B cell (primary cell): ENCODE measurements at regions not wholly inside any gene's neighbourhood (a gene's known extent, or its start where the extent isn't known, plus 50 kb on each side); places are given as distances from the start of the nearest gene placed in this dataset.

Source experiments
- ATAC-seq: fragments of 200-7000 bp; cut with Tn5 transposase; one replicate; pipeline ENCODE4 v1.10.0; 2021; ENCODE audit warnings: low read depth, mild to moderate bottlenecking, moderate number of reproducible peaks, moderate library complexity
- CTCF ChIA-PET: fragments of 350-600 bp; sonication (Branson Sonifier 250); formaldehyde crosslinking; loops from one replicate; lab custom pipeline; 2021; ENCODE audit warnings: antibody characterized with exemption, inconsistent platforms; lab: Charles Lee
- POLR2A ChIA-PET: fragments of 350-600 bp; sonication (Branson Sonifier 250); formaldehyde crosslinking; loops from one replicate; lab custom pipeline; 2021; ENCODE audit warnings: antibody characterized with exemption; lab: Charles Lee
- DNase-seq: peaks from one replicate; pipeline ENCODE4 v3.0.0; 2013
- H2AFZ ChIP-seq: 2 replicates; pipeline ENCODE4 v1.6.1; 2012; ENCODE audit warnings: mild to moderate bottlenecking, low read depth, low read length; ENCODE audit not compliant: insufficient read depth, poor library complexity, severe bottlenecking
- H3K27ac ChIP-seq, 2 donors: 1 replicate in 1 of 2; 2 replicates in 1 of 2; pipeline ENCODE4 v1.5.1; 2012 to 2013; ENCODE audit warnings: low read length in 2 of 2, mild to moderate bottlenecking in 2 of 2, moderate library complexity in 1 of 2
- H3K27me3 ChIP-seq, 4 experiments: fragments of 200-600 bp in 1 of 4; sonication (generic) in 1 of 4; replicated peaks in 1 of 4; 1 replicate in 2 of 4; 2 replicates in 2 of 4; pipeline versions ENCODE4 v1.6.1 to v1.7.0; 2013 to 2016; ENCODE audit warnings: low read length in 3 of 4, mild to moderate bottlenecking in 2 of 4, mixed read lengths in 1 of 4, moderate library complexity in 1 of 4; ENCODE audit not compliant: insufficient read depth in 4 of 4, control insufficient read depth in 3 of 4; ENCODE audit errors: control extremely low read depth in 1 of 4
- H3K36me3 ChIP-seq, 2 experiments: replicated peaks in 1 of 2; 1 replicate in 1 of 2; 2 replicates in 1 of 2; pipeline versions ENCODE4 v1.6.1 to v1.7.1; 2013; ENCODE audit warnings: low read length in 1 of 2; ENCODE audit not compliant: insufficient read depth in 2 of 2, control insufficient read depth in 1 of 2; ENCODE audit errors: control extremely low read depth in 1 of 2, extremely low read depth in 1 of 2
- H3K4me1 ChIP-seq, 2 donors: fragments of 200-600 bp in 1 of 2; sonication (generic) in 1 of 2; 1 replicate in 1 of 2; 2 replicates in 1 of 2; pipeline versions ENCODE4 v1.5.1 to v1.6.1; 2013 to 2017; ENCODE audit warnings: low read length in 2 of 2; ENCODE audit not compliant: control insufficient read depth in 2 of 2, insufficient read depth in 2 of 2
- H3K4me2 ChIP-seq: replicated peaks from 2 replicates; pipeline ENCODE3; 2012; ENCODE audit warnings: mild to moderate bottlenecking, low read depth, low read length; ENCODE audit not compliant: poor library complexity, severe bottlenecking
- H3K4me3 ChIP-seq, 5 experiments: fragments of 200-600 bp in 1 of 5; sonication (generic) in 1 of 5; 1 replicate in 3 of 5; 2 replicates in 2 of 5; pipeline versions ENCODE4 v1.5.1 to v1.7.0; 2011 to 2016; ENCODE audit warnings: low read length in 4 of 5, mild to moderate bottlenecking in 4 of 5, low read depth in 2 of 5, control low read depth in 1 of 5, moderate library complexity in 1 of 5; ENCODE audit not compliant: insufficient read depth in 1 of 5; ENCODE audit errors: control extremely low read depth in 1 of 5, extremely low read depth in 1 of 5
- H3K79me2 ChIP-seq: fragments of 200-600 bp; sonication (generic); one replicate; pipeline ENCODE4 v1.6.0; 2016; ENCODE audit warnings: low read length; ENCODE audit not compliant: control insufficient read depth, insufficient read depth
- H3K9ac ChIP-seq: fragments of 200-600 bp; sonication (generic); 2 replicates; pipeline ENCODE4 v1.6.1; 2017; ENCODE audit warnings: mild to moderate bottlenecking, low read length, moderate library complexity
- H3K9me3 ChIP-seq, 3 donors: one replicate each; pipeline versions ENCODE4 v1.6.1 to v1.7.1; 2013; ENCODE audit warnings: low read length in 2 of 3; ENCODE audit not compliant: control insufficient read depth in 2 of 3, insufficient read depth in 1 of 3; ENCODE audit errors: control extremely low read depth in 1 of 3
- H4K20me1 ChIP-seq: 2 replicates; pipeline ENCODE4 v1.6.0; 2012; ENCODE audit warnings: mild to moderate bottlenecking, low read length; ENCODE audit not compliant: insufficient read depth, control insufficient read depth, poor library complexity, severe bottlenecking
- H3K27ac Mint-ChIP-seq: one replicate; pipeline ENCODE4 v1.8.0; 2021; ENCODE audit warnings: mixed read lengths
- H3K27me3 Mint-ChIP-seq: one replicate; pipeline ENCODE4 v1.8.0; 2021; ENCODE audit warnings: mixed read lengths
- H3K4me1 Mint-ChIP-seq: one replicate; pipeline ENCODE4 v1.8.0; 2021; ENCODE audit warnings: mixed read lengths
- H3K4me3 Mint-ChIP-seq: one replicate; pipeline ENCODE4 v1.8.0; 2021; ENCODE audit warnings: mixed read lengths
- H3K9me3 Mint-ChIP-seq: one replicate; pipeline ENCODE4 v1.8.0; 2022; ENCODE audit warnings: mixed read lengths; ENCODE audit not compliant: insufficient read depth
- CTCF ChIP-seq: fragments of 200-600 bp; IDR thresholded peaks from one replicate; pipeline ENCODE4 v1.8.0; 2022; ENCODE audit warnings: antibody characterized with exemption, mild to moderate bottlenecking
- EZH2 ChIP-seq: IDR thresholded peaks from 2 replicates; pipeline ENCODE4 v1.6.1; 2012; ENCODE audit warnings: borderline replicate concordance, low read depth, mild to moderate bottlenecking, moderate library complexity, low read length; ENCODE audit not compliant: insufficient read depth, poor library complexity, severe bottlenecking
- WGBS: methylation state at CpG from one replicate; pipeline ENCODE4 v1.1.5; 2013; ENCODE audit warnings: missing lambda C conversion rate; ENCODE audit not compliant: insufficient coverage; 5-methylcytosine and 5-hydroxymethylcytosine counted together
- intact Hi-C: fragments of 100-400 bp; cut with micrococcal nuclease; formaldehyde crosslinking; loops from one replicate; pipeline ENCODE4 v1.10.0; 2022

GRCh38 chr20:48536206-48536605 lies 291.6 kb downstream of the PREX1 start:
- no peak overlapping the region for H3K27ac ChIP-seq
- H3K4me1 Mint-ChIP-seq = peaks cover 5% of the 10 kb centered on the region
- no peak overlapping the region for H3K27ac Mint-ChIP-seq
- H3K9me3 ChIP-seq = no peaks in the 10 kb centered on the region
- TF ChIP-seq CTCF (no peak), EZH2 (no peak)
- H2AFZ ChIP-seq = no peak overlapping the region
- no peak overlapping the region for H3K4me2 ChIP-seq
- ATAC-seq = no peak
- intact Hi-C loops = no loop called here
- H3K27me3 ChIP-seq = no peaks in the 10 kb centered on the region
- POLR2A ChIA-PET = no interaction called here
- H3K36me3 ChIP-seq = no peaks in the 10 kb centered on the region
- H3K27me3 Mint-ChIP-seq = peaks cover 18% of the 10 kb centered on the region
- H3K79me2 ChIP-seq = no peaks in the 10 kb centered on the region
- peaks cover 0 to 2% of the 10 kb centered on the region in 2 donors for H3K4me1 ChIP-seq
- 100% methylated on average over 1 of the region's 2 CpGs for WGBS
- CTCF ChIA-PET = no interaction called here
- H4K20me1 ChIP-seq = no peaks in the 10 kb centered on the region
- H3K4me3 Mint-ChIP-seq = no peak overlapping the region
- no peak overlapping the region for H3K4me3 ChIP-seq
- no peaks in the 10 kb centered on the region for H3K9me3 Mint-ChIP-seq
- H3K9ac ChIP-seq = no peak overlapping the region
- DNase-seq = no peak

- no peak overlapping the region for H3K4me3 Mint-ChIP-seq
- WGBS = 90% methylated on average over 5 of the region's 5 CpGs
- Histone ChIP-seq H2AFZ (no peak overlapping the region), H3K27ac (no peak overlapping the region), H3K4me2 (no peak overlapping the region), H3K9ac (no peak overlapping the region), H3K9me3 (no peaks in the 10 kb centered on the region), H4K20me1 (no peaks in the 10 kb centered on the region), H3K4me3 (no peak overlapping the region), H3K27me3 (no peaks in the 10 kb centered on the region), H3K79me2 (no peaks in the 10 kb centered on the region), H3K4me1 (no peaks in the 10 kb centered on the region), H3K36me3 (no peaks in the 10 kb centered on the region)
- no peaks in the 10 kb centered on the region for H3K9me3 Mint-ChIP-seq
- no peak overlapping the region for H3K27ac Mint-ChIP-seq
- H3K27me3 Mint-ChIP-seq = peaks cover 18% of the 10 kb centered on the region
- no peak for DNase-seq
- ChIA-PET CTCF (no interaction called here), POLR2A (interaction anchor here (0.6 kb wide), 1 partner anchor 130 kb away, joined by 3 read pairs; no protein-coding TSS in a partner anchor)
- TF ChIP-seq CTCF = no peak
- no peak for TF ChIP-seq EZH2
- H3K4me1 Mint-ChIP-seq = no peaks in the 10 kb centered on the region
- no peak for ATAC-seq
- intact Hi-C loops = no loop called here
Observed at GRCh38 chr20:48535556-48535955, 292.2 kb downstream of the PREX1 start.
